BJ (cell line): ENCODE measurements at regions not wholly inside any gene's neighbourhood (a gene's known extent, or its start where the extent isn't known, plus 50 kb on each side); places are given as distances from the start of the nearest gene placed in this dataset.

Source experiments
- CTCF ChIA-PET: fragments of 350-600 bp; formaldehyde crosslinking; extraction: SDS; loops from one replicate; lab custom pipeline; 2021; ENCODE audit warnings: antibody characterized with exemption, inconsistent platforms; lab: Yijun Ruan, JAX
- POLR2A ChIA-PET: fragments of 300-600 bp; sonication (Branson Sonifier 250); formaldehyde crosslinking; extraction: SDS; loops from one replicate; lab custom pipeline; 2021; ENCODE audit warnings: antibody characterized with exemption; lab: Charles Lee
- DNase-seq: peaks from one replicate; pipeline ENCODE4 v3.0.0-alpha.2; 2011; ENCODE audit warnings: low read depth
- H3K27me3 ChIP-seq: 2 replicates; pipeline ENCODE4 v1.6.0; 2011; ENCODE audit warnings: low read length; ENCODE audit not compliant: control insufficient read depth, insufficient read depth
- H3K36me3 ChIP-seq: 2 replicates; pipeline ENCODE4 v1.5.1; 2011; ENCODE audit warnings: low read length; ENCODE audit not compliant: control insufficient read depth, insufficient read depth
- H3K4me3 ChIP-seq: 2 replicates; pipeline ENCODE4 v1.5.1; 2011; ENCODE audit warnings: low read depth, mild to moderate bottlenecking, control low read depth, low read length
- CTCF ChIP-seq: IDR thresholded peaks from 2 replicates; pipeline ENCODE4 v1.5.1; 2011; ENCODE audit warnings: low read depth, mild to moderate bottlenecking, control low read depth, inconsistent platforms, low read length, moderate library complexity; ENCODE audit not compliant: insufficient read depth

- ChIA-PET POLR2A (no interaction called here), CTCF (interaction anchor here (0.5 kb wide), 1 partner anchor 136 kb away, joined by 3 read pairs; no protein-coding TSS in a partner anchor)
- H3K4me3 ChIP-seq = no peak overlapping the region
- TF ChIP-seq CTCF = no peak
- no peak for DNase-seq
- H3K27me3 ChIP-seq = no peaks in the 10 kb centered on the region
- H3K36me3 ChIP-seq = no peaks in the 10 kb centered on the region
These were observed 552.8 kb upstream of the SLC8A1 start for GRCh38 chr2:41004700-41005099.

- ChIA-PET POLR2A (no interaction called here), CTCF (interaction anchor here (1.0 kb wide), 1 partner anchor 43 kb away, joined by 3 read pairs; no protein-coding TSS in a partner anchor)
- Histone ChIP-seq H3K36me3 (no peaks in the 10 kb centered on the region), H3K27me3 (no peaks in the 10 kb centered on the region), H3K4me3 (no peak overlapping the region)
- TF ChIP-seq CTCF = no peak
- no peak for DNase-seq
These were observed 568.5 kb upstream of the SLC8A1 start for GRCh38 chr2:41020358-41020757.

GRCh38 chr2:41024816-41025215 lies 572.9 kb upstream of the SLC8A1 start:
- ChIA-PET CTCF (no interaction called here), POLR2A (no interaction called here)
- no peak for TF ChIP-seq CTCF
- Histone ChIP-seq H3K27me3 (no peaks in the 10 kb centered on the region), H3K36me3 (no peaks in the 10 kb centered on the region), H3K4me3 (no peak overlapping the region)
- DNase-seq = no peak

- CTCF ChIA-PET = no interaction called here
- no peaks in the 10 kb centered on the region for H3K27me3 ChIP-seq
- POLR2A ChIA-PET = no interaction called here
- TF ChIP-seq CTCF = no peak
- no peak overlapping the region for H3K4me3 ChIP-seq
- no peak for DNase-seq
- H3K36me3 ChIP-seq = no peaks in the 10 kb centered on the region
These were observed 574.7 kb upstream of the SLC8A1 start for GRCh38 chr2:41026613-41027012.

GRCh38 chr2:41027095-41027494 lies 575.2 kb upstream of the SLC8A1 start:
- POLR2A ChIA-PET = no interaction called here

More at GRCh38 chr2:41027095-41027494, 575.2 kb upstream of the SLC8A1 start:
- TF ChIP-seq CTCF = no peak
- no peaks in the 10 kb centered on the region for H3K27me3 ChIP-seq
- H3K4me3 ChIP-seq = no peak overlapping the region
- CTCF ChIA-PET = no interaction called here
- no peaks in the 10 kb centered on the region for H3K36me3 ChIP-seq
- DNase-seq = no peak
